LNCaP clone FGC (cell line): ENCODE measurements at regions not wholly inside any gene's neighbourhood (a gene's known extent, or its start where the extent isn't known, plus 50 kb on each side); places are given as distances from the start of the nearest gene placed in this dataset.

Source experiments
- DNase-seq: peaks from one replicate; pipeline ENCODE4 v3.0.0-alpha.2; 2011; ENCODE audit warnings: low read depth
- H3K4me3 ChIP-seq: 2 replicates; pipeline ENCODE4 v1.5.1; 2011; ENCODE audit warnings: mild to moderate bottlenecking, low read depth, low read length, control low read depth
- CTCF ChIP-seq: IDR thresholded peaks from 2 replicates; pipeline ENCODE4 v1.5.1; 2012; ENCODE audit warnings: mild to moderate bottlenecking; ENCODE audit not compliant: control insufficient read depth, insufficient read depth; ENCODE audit errors: extremely low read depth

GRCh38 chr13:73542446-73542845, 483.6 kb downstream of the KLF5 start:
- no peak for TF ChIP-seq CTCF
- no peak for DNase-seq
- H3K4me3 ChIP-seq: no peak overlapping the region

- no peak for TF ChIP-seq CTCF
- DNase-seq: no peak
- no peak overlapping the region for H3K4me3 ChIP-seq
Observed at GRCh38 chr13:73536865-73537264, 478.1 kb downstream of the KLF5 start.

GRCh38 chr13:73535341-73535740, 476.5 kb downstream of the KLF5 start:
- TF ChIP-seq CTCF: no peak
- no peak for DNase-seq
- no peak overlapping the region for H3K4me3 ChIP-seq

- no peak for TF ChIP-seq CTCF
- H3K4me3 ChIP-seq: no peak overlapping the region
- DNase-seq: no peak
Observed at GRCh38 chr13:73532987-73533510, 474.2 kb downstream of the KLF5 start.

- no peak for DNase-seq
- H3K4me3 ChIP-seq: no peak overlapping the region
- TF ChIP-seq CTCF: no peak
Observed at GRCh38 chr13:73532582-73532981, 473.8 kb downstream of the KLF5 start.

GRCh38 chr13:73531014-73531413, 472.2 kb downstream of the KLF5 start:
- no peak for TF ChIP-seq CTCF
- no peak overlapping the region for H3K4me3 ChIP-seq
- DNase-seq: no peak

- no peak overlapping the region for H3K4me3 ChIP-seq
- DNase-seq: no peak
- no peak for TF ChIP-seq CTCF
Observed at GRCh38 chr13:73522937-73523336, 464.1 kb downstream of the KLF5 start.
